Activated CD8-positive, alpha-beta memory T cell treated with anti-CD3 and anti-CD28 coated beads, Interleukin-2, amount 10 ng/mL, durations not matched to agents 7 days and 5 days (primary cell): ENCODE measurements at regions not wholly inside any gene's neighbourhood (a gene's known extent, or its start where the extent isn't known, plus 50 kb on each side); places are given as distances from the start of the nearest gene placed in this dataset.

Experiments
- ATAC-seq: fragments of 150-1000 bp; cut with Tn5 transposase; one replicate; pipeline ENCODE4 v1.10.0; 2021; ENCODE audit warnings: moderate library complexity
- CTCF ChIA-PET: fragments of 350-600 bp; sonication (Branson Sonifier 250); formaldehyde crosslinking; loops from one replicate; lab custom pipeline; 2021; ENCODE audit warnings: antibody characterized with exemption; lab: Charles Lee
- DNase-seq: peaks from one replicate; pipeline ENCODE4 v3.0.0-alpha.2; 2020
- H3K27ac Mint-ChIP-seq: one replicate; pipeline ENCODE4 v1.8.0; 2021; ENCODE audit warnings: mild to moderate bottlenecking, mixed read lengths
- H3K27me3 Mint-ChIP-seq: one replicate; pipeline ENCODE4 v1.8.0; 2021; ENCODE audit warnings: mixed read lengths
- H3K36me3 Mint-ChIP-seq: one replicate; pipeline ENCODE4 v1.8.0; 2021; ENCODE audit warnings: mild to moderate bottlenecking, mixed read lengths
- H3K4me1 Mint-ChIP-seq: one replicate; pipeline ENCODE4 v1.8.0; 2021; ENCODE audit warnings: mixed read lengths
- H3K4me3 Mint-ChIP-seq: one replicate; pipeline ENCODE4 v1.8.0; 2021; ENCODE audit warnings: mild to moderate bottlenecking, moderate library complexity, mixed read lengths
- H3K9me3 Mint-ChIP-seq: one replicate; pipeline ENCODE4 v1.8.0; 2022; ENCODE audit warnings: low read depth, mixed read lengths

DNA sequence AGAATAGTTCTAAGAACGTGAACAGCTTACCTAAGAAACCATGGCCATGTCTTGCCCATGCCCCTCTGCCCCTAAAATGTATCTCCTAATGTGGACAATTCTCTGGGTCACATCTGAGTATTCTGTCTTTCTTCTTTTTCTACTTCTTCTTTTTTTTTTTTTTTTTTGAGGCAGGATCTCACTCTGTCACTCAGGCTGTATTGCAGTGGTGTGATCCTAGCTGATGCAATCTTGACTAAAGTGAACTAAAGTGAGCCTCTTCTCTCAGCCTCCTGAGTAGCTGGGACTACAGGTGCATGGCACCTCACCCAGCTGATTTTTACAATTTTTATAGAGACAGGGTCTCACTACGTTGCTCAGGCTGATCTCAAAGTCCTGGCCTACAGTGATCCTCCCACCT, 204.8 kb upstream of the ZPLD1 start:
- ATAC-seq, result no peak
- Mint-ChIP-seq H3K27ac (no peak overlapping the region), H3K27me3 (peaks cover 33% of the 10 kb centered on the region), H3K4me3 (no peak overlapping the region), H3K4me1 (peaks cover 5% of the 10 kb centered on the region), H3K36me3 (no peaks in the 10 kb centered on the region), H3K9me3 (no peaks in the 10 kb centered on the region)
- CTCF ChIA-PET, result interaction anchor here (0.8 to 4.7 kb wide), 16 partner anchors 11 to 522 kb away, joined by 3 to 90 read pairs (median 8); no protein-coding TSS in a partner anchor
- no peak for DNase-seq

DNA sequence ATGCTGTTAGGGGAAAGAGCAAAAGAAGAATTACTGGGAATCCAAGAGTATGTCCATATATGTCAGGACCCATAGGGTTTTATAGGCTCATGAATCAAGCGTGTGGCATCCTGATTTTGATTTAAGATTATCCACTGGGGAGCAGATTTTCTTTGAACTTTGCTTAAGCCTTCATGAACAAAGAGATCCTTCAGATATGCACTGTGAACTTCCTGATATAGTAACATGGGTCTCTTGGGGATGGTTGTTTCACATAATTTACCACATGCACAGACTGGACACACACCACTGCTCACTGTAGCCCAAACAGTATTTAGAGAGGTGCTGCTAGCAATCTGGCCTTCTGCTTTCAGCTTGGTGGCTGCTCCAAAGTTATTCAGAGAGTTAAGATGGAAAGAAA, 200.9 kb upstream of the ZPLD1 start:
- no peak for ATAC-seq
- H3K27ac Mint-ChIP-seq, result no peak overlapping the region
- no peak overlapping the region for H3K4me3 Mint-ChIP-seq
- CTCF ChIA-PET, result no interaction called here
- DNase-seq, result no peak
- H3K9me3 Mint-ChIP-seq, result no peaks in the 10 kb centered on the region
- H3K27me3 Mint-ChIP-seq, result peaks cover 14% of the 10 kb centered on the region
- H3K36me3 Mint-ChIP-seq, result no peaks in the 10 kb centered on the region
- peaks cover 5% of the 10 kb centered on the region for H3K4me1 Mint-ChIP-seq

DNA sequence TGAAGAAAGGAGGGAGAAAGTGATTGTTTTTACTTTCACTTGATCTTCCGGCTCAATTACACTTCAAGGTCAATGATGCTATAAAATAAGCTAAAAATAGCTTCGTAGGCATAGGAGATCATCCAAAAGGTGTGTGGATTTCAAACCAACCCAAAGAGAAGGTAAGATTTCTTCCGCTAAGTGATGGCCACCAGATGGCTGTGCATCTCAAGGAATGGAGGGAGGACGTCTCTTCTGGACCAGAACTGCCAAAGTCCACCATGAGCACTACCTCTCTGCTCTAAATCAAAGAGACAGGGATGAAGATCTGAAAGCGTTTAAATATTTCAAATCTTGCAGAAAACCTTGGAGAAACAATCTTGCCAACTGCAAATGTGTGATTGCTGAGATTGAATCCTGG, 199.1 kb upstream of the ZPLD1 start:
- no peaks in the 10 kb centered on the region for H3K36me3 Mint-ChIP-seq
- no peaks in the 10 kb centered on the region for H3K4me1 Mint-ChIP-seq
- CTCF ChIA-PET, result no interaction called here
- H3K9me3 Mint-ChIP-seq, result no peaks in the 10 kb centered on the region
- H3K27me3 Mint-ChIP-seq, result peaks cover 14% of the 10 kb centered on the region
- no peak overlapping the region for H3K27ac Mint-ChIP-seq
- ATAC-seq (no peak), DNase-seq (no peak)
- no peak overlapping the region for H3K4me3 Mint-ChIP-seq

DNA sequence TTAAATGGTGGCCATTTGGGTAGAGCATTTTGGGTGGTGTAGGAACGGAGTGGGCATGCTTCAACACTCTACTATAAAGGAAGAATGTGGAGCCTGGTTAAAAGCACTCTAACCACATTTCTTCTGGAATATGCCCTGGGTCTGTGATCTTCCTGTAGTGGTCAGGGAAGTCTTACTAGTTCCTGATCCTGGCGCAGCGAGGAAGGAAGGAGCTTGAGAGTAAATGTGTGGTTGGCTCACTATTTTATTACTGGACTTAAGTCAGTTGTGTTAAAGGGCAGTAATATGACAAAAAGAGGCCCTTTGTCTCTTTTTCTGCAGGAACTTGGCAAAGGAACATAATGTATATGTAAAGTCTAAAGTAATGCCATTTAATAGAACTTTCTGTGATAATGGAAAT, 197.6 kb upstream of the ZPLD1 start:
- Mint-ChIP-seq H3K27ac (no peak overlapping the region), H3K9me3 (no peaks in the 10 kb centered on the region), H3K4me3 (no peak overlapping the region), H3K4me1 (no peaks in the 10 kb centered on the region), H3K36me3 (no peaks in the 10 kb centered on the region), H3K27me3 (peaks cover 14% of the 10 kb centered on the region)
- ATAC-seq, result no peak
- CTCF ChIA-PET, result no interaction called here
- no peak for DNase-seq

DNA sequence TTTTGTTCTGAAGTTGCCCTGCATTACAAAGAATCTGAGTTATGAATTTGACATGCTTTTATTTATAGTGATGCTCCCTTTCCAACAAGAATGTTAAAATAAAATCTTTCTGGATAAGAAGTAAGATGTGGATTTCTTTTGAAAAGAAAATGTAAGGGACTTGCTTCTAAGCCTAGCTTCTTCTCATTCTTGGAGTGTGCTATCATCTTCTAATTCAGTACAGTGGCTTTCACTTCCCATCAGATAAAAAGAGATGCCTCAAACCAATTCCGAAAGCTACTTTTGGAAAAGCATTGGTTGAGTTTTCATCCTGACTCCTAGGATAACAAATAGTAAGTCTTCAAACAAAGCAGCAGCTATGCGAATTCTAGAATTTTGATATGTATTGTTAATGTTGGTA, 197.0 kb upstream of the ZPLD1 start:
- ATAC-seq (no peak), DNase-seq (no peak)
- no peaks in the 10 kb centered on the region for H3K4me1 Mint-ChIP-seq
- CTCF ChIA-PET, result no interaction called here
- peaks cover 14% of the 10 kb centered on the region for H3K27me3 Mint-ChIP-seq
- no peaks in the 10 kb centered on the region for H3K9me3 Mint-ChIP-seq
- no peak overlapping the region for H3K27ac Mint-ChIP-seq
- no peaks in the 10 kb centered on the region for H3K36me3 Mint-ChIP-seq
- no peak overlapping the region for H3K4me3 Mint-ChIP-seq

DNA sequence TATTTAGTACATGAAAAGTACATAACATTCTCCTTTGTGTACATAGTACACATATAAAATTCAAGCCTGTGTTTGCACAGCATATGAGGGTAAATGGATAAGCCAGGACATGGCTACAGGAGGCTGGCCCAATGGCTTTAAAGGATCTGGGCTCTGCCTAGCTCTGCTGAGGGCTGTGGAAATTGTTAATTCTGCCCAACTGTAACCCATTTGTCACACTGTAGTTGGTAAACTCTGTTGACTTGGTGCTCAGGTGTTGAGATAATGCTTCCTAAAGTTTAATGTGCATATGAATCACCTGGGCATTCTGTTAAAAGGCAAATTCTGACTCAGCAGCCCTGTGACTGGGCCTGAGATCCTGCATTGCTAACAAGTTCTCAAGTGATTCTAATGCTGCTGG, 196.5 kb upstream of the ZPLD1 start:
- Mint-ChIP-seq H3K36me3 (no peaks in the 10 kb centered on the region), H3K4me1 (no peaks in the 10 kb centered on the region), H3K27ac (no peak overlapping the region), H3K4me3 (no peak overlapping the region), H3K27me3 (peaks cover 14% of the 10 kb centered on the region), H3K9me3 (no peaks in the 10 kb centered on the region)
- DNase-seq (no peak), ATAC-seq (no peak)
- CTCF ChIA-PET, result interaction anchor here (0.9 to 1.6 kb wide), 2 partner anchors 9 to 435 kb away, joined by 3 to 4 read pairs; no protein-coding TSS in a partner anchor

DNA sequence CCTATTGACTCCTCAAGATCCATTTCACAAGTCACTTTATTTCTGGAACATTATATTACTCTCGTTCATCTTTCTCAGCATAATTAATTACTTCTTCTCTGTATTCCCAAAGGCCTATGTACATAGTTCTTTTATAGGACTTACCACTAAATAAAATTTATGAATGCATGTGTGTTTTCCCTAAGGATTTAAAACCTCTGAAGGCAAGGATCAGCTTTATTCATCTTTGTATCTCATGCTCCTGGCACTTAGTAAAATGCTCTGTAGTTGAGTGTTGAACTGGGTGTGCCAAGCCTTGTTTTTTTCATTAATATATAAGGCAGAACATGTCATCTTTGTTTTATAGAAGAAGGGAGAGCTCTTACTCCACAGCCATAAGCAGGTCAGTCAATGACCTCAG, 194.1 kb upstream of the ZPLD1 start:
- Mint-ChIP-seq H3K4me1 (no peaks in the 10 kb centered on the region), H3K36me3 (no peaks in the 10 kb centered on the region), H3K9me3 (no peaks in the 10 kb centered on the region), H3K27ac (no peak overlapping the region), H3K4me3 (no peak overlapping the region), H3K27me3 (peaks cover 4% of the 10 kb centered on the region)
- ATAC-seq (no peak), DNase-seq (no peak)
- CTCF ChIA-PET, result interaction anchor here (0.6 kb wide), 1 partner anchor 30 kb away, joined by 3 read pairs; no protein-coding TSS in a partner anchor

DNA sequence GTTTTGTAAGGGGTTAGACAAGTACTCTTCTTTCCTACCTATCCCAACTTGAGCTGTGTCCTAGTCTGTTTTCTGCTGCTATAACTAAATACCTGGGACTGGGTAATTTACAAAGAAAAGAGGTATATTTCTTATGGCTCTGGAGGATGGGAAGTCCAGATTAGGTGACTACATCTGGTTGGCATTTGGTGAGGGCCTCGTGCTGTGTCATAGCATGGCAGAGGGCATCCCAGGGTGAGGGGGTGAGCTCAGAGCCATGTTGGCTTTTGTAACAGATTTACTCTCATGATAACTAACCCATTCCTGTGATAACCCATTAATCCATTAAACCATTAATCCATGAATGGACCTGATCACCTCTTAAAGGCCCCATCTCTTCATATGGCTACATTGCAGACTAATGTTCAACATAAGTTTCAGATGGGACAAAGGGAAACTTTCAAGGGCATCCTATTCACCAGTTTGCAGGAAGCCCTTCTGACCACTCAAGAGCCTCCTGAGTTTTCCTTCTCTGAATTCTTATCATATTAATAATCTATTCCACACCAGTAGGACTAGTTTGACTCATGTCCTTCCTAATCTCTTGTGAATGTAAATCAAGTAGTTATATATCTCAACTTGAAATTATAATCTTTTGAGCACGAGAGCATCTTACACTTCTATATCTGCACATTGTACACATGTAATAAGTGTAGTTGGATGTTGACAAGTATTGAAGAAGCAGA, 185.7 kb upstream of the ZPLD1 start:
- ATAC-seq (no peak), DNase-seq (no peak)
- H3K27me3 Mint-ChIP-seq, result peaks cover 12% of the 10 kb centered on the region
- H3K27ac Mint-ChIP-seq, result no peak overlapping the region
- CTCF ChIA-PET, result no interaction called here
- H3K36me3 Mint-ChIP-seq, result no peaks in the 10 kb centered on the region
- no peaks in the 10 kb centered on the region for H3K4me1 Mint-ChIP-seq
- no peaks in the 10 kb centered on the region for H3K9me3 Mint-ChIP-seq
- no peak overlapping the region for H3K4me3 Mint-ChIP-seq

DNA sequence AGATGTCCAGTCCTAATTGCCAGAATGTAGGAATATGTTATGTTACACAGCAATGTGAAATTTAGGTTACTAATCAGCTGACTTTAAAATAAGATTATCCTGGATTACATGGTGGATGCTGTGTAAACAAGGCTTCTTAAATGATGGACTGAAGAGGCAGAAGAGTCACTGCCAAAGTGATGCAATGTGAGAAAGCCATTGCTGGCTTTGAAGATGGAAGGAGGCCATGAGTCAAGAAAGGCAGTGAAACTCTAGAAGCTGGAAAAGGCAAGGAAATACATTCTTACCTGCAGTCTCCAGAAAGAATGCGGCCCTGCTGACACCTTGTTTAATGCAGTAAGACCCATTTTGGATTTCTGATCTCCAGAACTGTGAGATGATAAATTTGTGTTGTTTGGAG, 179.1 kb upstream of the ZPLD1 start:
- no peaks in the 10 kb centered on the region for H3K9me3 Mint-ChIP-seq
- CTCF ChIA-PET, result no interaction called here
- H3K4me1 Mint-ChIP-seq, result no peaks in the 10 kb centered on the region
- DNase-seq (no peak), ATAC-seq (no peak)
- H3K27me3 Mint-ChIP-seq, result peaks cover 28% of the 10 kb centered on the region
- no peak overlapping the region for H3K4me3 Mint-ChIP-seq
- no peak overlapping the region for H3K27ac Mint-ChIP-seq
- H3K36me3 Mint-ChIP-seq, result no peaks in the 10 kb centered on the region

DNA sequence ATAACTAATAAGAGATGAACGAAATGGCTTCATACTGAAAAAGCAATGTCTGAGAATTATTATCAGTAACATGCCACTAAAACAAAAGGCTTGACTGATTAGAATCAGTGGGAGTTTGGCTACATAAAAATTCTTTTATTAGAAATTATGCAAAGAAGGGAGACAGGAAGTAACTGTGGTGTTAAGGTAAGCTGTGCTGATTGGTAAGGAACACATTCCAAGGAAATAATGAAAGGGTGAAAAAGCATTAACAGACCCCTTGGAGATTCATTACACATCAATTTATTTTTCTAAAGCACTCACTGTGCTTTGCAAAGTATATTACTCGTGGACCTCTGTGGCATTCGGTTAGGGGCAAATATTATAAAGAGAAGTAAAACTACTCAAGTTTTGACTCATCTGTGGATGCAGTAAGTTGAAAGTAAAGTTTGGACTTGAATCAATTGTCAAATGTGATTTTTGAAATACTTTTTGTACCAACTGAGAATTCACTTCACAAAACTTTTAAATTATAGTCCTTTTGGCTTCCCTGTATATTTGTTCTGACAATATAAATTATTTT, 176.1 kb upstream of the ZPLD1 start:
- CTCF ChIA-PET, result interaction anchor here (0.6 to 1.1 kb wide), 3 partner anchors 10 to 31 kb away, joined by 3 to 4 read pairs (median 3); no protein-coding TSS in a partner anchor
- Mint-ChIP-seq H3K27me3 (peaks cover 16% of the 10 kb centered on the region), H3K9me3 (no peaks in the 10 kb centered on the region), H3K27ac (no peak overlapping the region), H3K4me1 (no peaks in the 10 kb centered on the region), H3K4me3 (no peak overlapping the region), H3K36me3 (no peaks in the 10 kb centered on the region)
- ATAC-seq, result no peak
- DNase-seq, result no peak

DNA sequence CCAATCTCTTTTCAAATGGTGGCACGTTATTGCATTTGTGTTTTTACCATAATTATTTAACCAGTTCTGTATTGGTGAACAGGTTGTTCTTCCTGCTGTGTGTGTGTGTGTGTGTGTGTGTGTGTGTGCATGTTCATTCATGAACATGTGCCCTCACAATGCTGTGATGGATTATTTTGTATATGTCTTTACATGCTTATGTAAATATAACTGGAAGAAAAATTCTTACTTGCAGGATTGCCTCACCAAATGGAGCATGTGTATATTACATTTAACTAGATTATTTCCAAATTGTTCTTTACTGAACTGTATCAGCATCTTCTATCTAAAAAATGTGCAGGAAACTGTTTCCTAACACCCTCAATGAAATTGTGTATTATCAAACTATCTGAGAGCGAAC, 175.2 kb upstream of the ZPLD1 start:
- Mint-ChIP-seq H3K27ac (no peak overlapping the region), H3K4me1 (no peaks in the 10 kb centered on the region), H3K9me3 (no peaks in the 10 kb centered on the region), H3K27me3 (peaks cover 16% of the 10 kb centered on the region), H3K36me3 (no peaks in the 10 kb centered on the region), H3K4me3 (no peak overlapping the region)
- ATAC-seq (no peak), DNase-seq (no peak)
- CTCF ChIA-PET, result no interaction called here

DNA sequence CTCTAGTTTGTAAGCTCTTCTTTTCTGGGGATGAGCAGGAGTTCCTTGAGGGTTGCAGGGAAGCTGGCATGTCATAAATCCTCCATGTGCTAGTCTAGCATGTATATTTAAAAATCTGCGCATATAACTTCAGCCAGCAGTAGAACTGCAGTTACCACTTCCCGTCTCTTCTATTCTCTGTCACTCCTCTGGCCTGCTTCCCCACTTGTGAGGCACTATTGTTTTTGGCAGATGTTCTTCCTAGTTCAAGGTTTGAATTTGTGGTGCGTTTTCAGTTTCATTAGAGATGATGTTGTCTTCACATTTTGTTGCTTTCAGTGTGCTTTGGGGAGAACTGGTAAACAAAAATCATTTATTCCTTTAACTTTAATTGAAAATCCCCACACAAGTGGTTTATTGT, 169.1 kb upstream of the ZPLD1 start:
- Mint-ChIP-seq H3K9me3 (no peaks in the 10 kb centered on the region), H3K36me3 (no peaks in the 10 kb centered on the region), H3K4me1 (no peaks in the 10 kb centered on the region), H3K4me3 (no peak overlapping the region), H3K27ac (no peak overlapping the region), H3K27me3 (peaks cover 9% of the 10 kb centered on the region)
- CTCF ChIA-PET, result no interaction called here
- DNase-seq (no peak), ATAC-seq (no peak)

DNA sequence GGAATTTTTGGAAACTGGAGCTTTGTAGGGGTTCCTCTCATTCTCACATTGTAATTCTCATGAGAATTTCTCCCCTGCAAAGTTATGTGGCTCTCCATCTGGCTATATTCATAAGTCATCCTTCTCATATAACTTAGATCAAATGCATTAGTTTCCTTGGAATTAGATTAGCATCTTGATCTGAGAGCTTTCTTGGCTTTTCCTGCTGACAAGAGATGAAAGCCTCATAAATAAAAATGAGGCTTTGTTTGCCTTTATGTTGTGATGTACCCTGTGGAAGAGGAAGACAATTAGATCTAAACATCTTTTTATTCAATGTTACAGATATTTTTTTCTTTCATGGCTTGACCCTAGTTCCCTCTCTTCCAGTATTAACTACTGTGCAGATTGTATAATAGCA, 165.4 kb upstream of the ZPLD1 start:
- Mint-ChIP-seq H3K36me3 (no peaks in the 10 kb centered on the region), H3K27ac (no peak overlapping the region), H3K4me3 (no peak overlapping the region), H3K27me3 (peaks cover 14% of the 10 kb centered on the region), H3K4me1 (no peaks in the 10 kb centered on the region), H3K9me3 (no peaks in the 10 kb centered on the region)
- ATAC-seq (no peak), DNase-seq (no peak)
- CTCF ChIA-PET, result interaction anchor here (0.9 kb wide), 1 partner anchor 11 kb away, joined by 3 read pairs; no protein-coding TSS in a partner anchor

DNA sequence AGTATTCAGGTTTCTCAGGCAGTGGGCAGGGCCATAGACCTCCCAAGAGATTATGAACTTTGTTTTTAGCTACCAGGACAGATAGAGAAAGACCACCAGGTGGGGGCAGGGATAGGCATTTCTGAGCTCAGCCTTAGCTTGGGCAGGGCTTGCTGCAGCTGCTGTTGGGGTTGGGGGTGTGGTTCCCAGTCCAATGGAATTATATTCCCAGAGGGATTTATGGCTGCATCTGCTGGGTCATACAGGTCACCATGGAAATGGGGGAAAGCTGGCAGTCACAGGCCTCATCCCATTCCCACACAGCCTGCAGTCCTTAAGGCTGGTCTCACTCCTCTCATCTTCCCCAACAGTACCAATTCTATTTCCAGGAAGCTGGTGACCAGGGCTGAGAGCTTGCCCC, 144.6 kb upstream of the ZPLD1 start:
- CTCF ChIA-PET, result no interaction called here
- peaks cover 16% of the 10 kb centered on the region for H3K27me3 Mint-ChIP-seq

More for the DNA sequence above, 144.6 kb upstream of the ZPLD1 start:
- H3K4me3 Mint-ChIP-seq, result no peak overlapping the region
- H3K4me1 Mint-ChIP-seq, result no peaks in the 10 kb centered on the region
- H3K27ac Mint-ChIP-seq, result no peak overlapping the region
- DNase-seq (no peak), ATAC-seq (no peak)
- H3K36me3 Mint-ChIP-seq, result no peaks in the 10 kb centered on the region
- H3K9me3 Mint-ChIP-seq, result no peaks in the 10 kb centered on the region
